ENCODE measurements at regions not wholly inside any gene's neighbourhood (a gene's known extent, or its start where the extent isn't known, plus 50 kb on each side); places are given as distances from the start of the nearest gene placed in this dataset.

DNA sequence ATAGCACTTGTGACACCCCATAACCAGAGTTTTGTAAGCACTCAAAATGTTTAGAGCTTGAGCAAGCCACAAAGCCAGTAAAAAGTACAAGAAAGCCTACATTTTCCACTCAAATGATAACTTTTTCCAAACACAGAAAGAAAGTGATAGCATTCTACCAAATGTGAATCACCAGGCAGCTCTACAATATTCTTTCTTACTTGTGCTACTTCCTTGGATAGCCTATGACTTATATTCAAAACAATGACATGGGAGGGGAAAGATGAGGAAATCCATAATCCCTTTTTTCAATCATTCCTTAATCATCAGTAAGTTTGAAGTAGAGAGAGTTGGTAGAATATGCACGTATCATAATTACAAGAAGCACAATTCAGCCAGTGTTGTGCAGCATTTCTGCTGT, 650.8 kb upstream of the PCDH9 start:
- no peak for DNase-seq

DNA sequence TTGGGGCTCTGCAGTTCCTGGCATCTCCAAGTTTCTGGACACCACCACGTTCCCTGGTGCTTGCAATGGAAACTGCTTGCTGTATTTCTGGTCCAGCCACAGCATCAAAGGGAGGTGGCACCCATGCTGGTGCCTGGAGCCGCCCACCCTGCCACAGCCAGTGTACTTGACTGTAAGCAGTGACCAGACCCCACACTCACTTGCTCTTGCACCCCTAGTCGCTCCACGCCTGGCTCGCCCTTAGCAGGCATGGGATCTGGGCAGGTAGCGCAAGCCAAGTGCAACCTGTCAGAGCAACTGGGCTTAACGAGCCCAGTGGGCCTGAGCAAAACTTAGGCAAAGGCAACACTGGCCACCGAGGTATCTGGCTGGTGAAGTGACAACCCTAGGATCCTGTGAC, 648.2 kb upstream of the PCDH9 start:
- 85 to 87% methylated on average over 8 of the region's 8 CpGs for WGBS, 2 donors

More for the DNA sequence above, 650.8 kb upstream of the PCDH9 start:
- H3K4me1 ChIP-seq (ENCODE audit: control insufficient read depth in 1 of 2, insufficient read depth in 2 of 2, low read length in 2 of 2): no peaks in the 10 kb centered on the region
- WGBS, 2 donors: 77 to 83% methylated on average over 1 of the region's 1 CpG
- no peaks in the 10 kb centered on the region for H3K36me3 ChIP-seq (ENCODE audit: control insufficient read depth in 1 of 2, insufficient read depth in 2 of 2, low read length in 1 of 2)
- H3K27me3 ChIP-seq (ENCODE audit: control insufficient read depth in 1 of 2, insufficient read depth in 2 of 2, low read length in 1 of 2): no peaks in the 10 kb centered on the region
- H3K27ac ChIP-seq (ENCODE audit: low read depth in 1 of 2, low read length in 2 of 2): no peak overlapping the region
- intact Hi-C loops (cut with DNase I): no loop called here
- no peaks in the 10 kb centered on the region for H3K9me3 ChIP-seq (ENCODE audit: control insufficient read depth, low read length)
- no peak overlapping the region for H3K4me3 ChIP-seq (ENCODE audit: low read length in 2 of 2)
- ATAC-seq (ENCODE audit: low FRiP score): no peak

DNA sequence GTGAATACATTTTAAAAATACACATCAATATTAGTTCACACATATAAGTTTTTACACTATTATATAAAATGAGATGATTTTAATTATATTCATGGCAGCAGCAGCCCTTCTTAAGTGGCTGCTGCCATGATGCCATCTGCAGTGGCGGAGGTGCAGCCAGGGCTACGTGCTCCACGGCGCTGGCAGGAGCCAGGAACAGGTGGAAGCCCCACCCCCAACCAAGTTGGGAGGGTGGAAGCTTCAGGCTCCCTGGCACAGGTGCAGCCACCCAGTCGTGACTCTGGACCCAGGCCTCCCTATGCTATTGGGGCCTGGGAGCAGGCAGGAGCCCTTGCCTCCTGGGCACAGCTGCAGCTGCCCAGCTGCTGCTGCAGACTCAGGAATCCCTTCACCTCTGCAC, 646.9 kb upstream of the PCDH9 start:
- Histone ChIP-seq H3K27me3 (ENCODE audit: control insufficient read depth in 1 of 2, insufficient read depth in 2 of 2, low read length in 1 of 2) (no peaks in the 10 kb centered on the region), H3K27ac (ENCODE audit: low read depth in 1 of 2, low read length in 2 of 2) (no peak overlapping the region), H3K4me1 (ENCODE audit: control insufficient read depth in 1 of 2, insufficient read depth in 2 of 2, low read length in 2 of 2) (no peaks in the 10 kb centered on the region), H3K36me3 (ENCODE audit: control insufficient read depth in 1 of 2, insufficient read depth in 2 of 2, low read length in 1 of 2) (no peaks in the 10 kb centered on the region), H3K9me3 (ENCODE audit: control insufficient read depth, low read length) (peaks cover 2% of the 10 kb centered on the region), H3K4me3 (ENCODE audit: low read length in 2 of 2) (no peak overlapping the region)
- WGBS, 2 donors: 86 to 89% methylated on average over 5 of the region's 5 CpGs
- intact Hi-C loops (cut with DNase I): no loop called here
- no peak for ATAC-seq (ENCODE audit: low FRiP score)
- DNase-seq: no peak

More for the DNA sequence above, 648.2 kb upstream of the PCDH9 start:
- Histone ChIP-seq H3K4me3 (ENCODE audit: low read length in 2 of 2) (no peak overlapping the region), H3K4me1 (ENCODE audit: control insufficient read depth in 1 of 2, insufficient read depth in 2 of 2, low read length in 2 of 2) (no peaks in the 10 kb centered on the region), H3K27me3 (ENCODE audit: control insufficient read depth in 1 of 2, insufficient read depth in 2 of 2, low read length in 1 of 2) (no peaks in the 10 kb centered on the region), H3K36me3 (ENCODE audit: control insufficient read depth in 1 of 2, insufficient read depth in 2 of 2, low read length in 1 of 2) (no peaks in the 10 kb centered on the region), H3K9me3 (ENCODE audit: control insufficient read depth, low read length) (peaks cover 2% of the 10 kb centered on the region), H3K27ac (ENCODE audit: low read depth in 1 of 2, low read length in 2 of 2) (no peak overlapping the region)
- intact Hi-C loops (cut with DNase I): no loop called here
- DNase-seq: no peak
- ATAC-seq (ENCODE audit: low FRiP score): no peak

DNA sequence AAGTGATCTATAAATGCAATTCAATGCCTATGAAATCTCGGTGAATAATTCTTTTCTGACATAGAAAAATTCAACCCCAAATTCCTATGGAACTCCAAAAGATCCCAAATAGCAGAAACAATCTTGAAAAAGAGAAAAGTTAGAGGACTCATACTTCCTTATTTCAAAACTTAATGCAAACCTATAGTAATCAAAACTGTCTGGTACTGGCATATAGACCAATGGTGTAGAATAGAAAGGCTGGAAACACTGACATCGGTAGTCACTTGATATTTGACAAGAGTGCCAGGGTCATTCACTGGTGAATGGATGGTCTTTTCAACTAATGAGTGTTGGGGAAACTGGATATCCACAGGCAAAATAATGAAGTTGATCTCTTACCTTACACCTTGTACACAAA, 637.1 kb upstream of the PCDH9 start:
- 87 to 91% methylated on average over 2 of the region's 2 CpGs for WGBS, 2 donors
- H3K27me3 ChIP-seq (ENCODE audit: control insufficient read depth in 1 of 2, insufficient read depth in 2 of 2, low read length in 1 of 2): no peaks in the 10 kb centered on the region
- no peaks in the 10 kb centered on the region for H3K36me3 ChIP-seq (ENCODE audit: control insufficient read depth in 1 of 2, insufficient read depth in 2 of 2, low read length in 1 of 2)
- no peak overlapping the region for H3K4me3 ChIP-seq (ENCODE audit: low read length in 2 of 2)
- DNase-seq: no peak
- no peak overlapping the region for H3K27ac ChIP-seq (ENCODE audit: low read depth in 1 of 2, low read length in 2 of 2)
- ATAC-seq (ENCODE audit: low FRiP score): no peak
- intact Hi-C loops (cut with DNase I): no loop called here
- H3K4me1 ChIP-seq (ENCODE audit: control insufficient read depth in 1 of 2, insufficient read depth in 2 of 2, low read length in 2 of 2): no peaks in the 10 kb centered on the region
- H3K9me3 ChIP-seq (ENCODE audit: control insufficient read depth, low read length): no peaks in the 10 kb centered on the region

GRCh38 chr13:67860315-67860714, 630.2 kb upstream of the PCDH9 start:
- ATAC-seq (ENCODE audit: low FRiP score) (no peak), DNase-seq (no peak)
- Histone ChIP-seq H3K4me3 (ENCODE audit: low read length in 2 of 2) (no peak overlapping the region), H3K4me1 (ENCODE audit: control insufficient read depth in 1 of 2, insufficient read depth in 2 of 2, low read length in 2 of 2) (no peaks in the 10 kb centered on the region), H3K36me3 (ENCODE audit: control insufficient read depth in 1 of 2, insufficient read depth in 2 of 2, low read length in 1 of 2) (no peaks in the 10 kb centered on the region), H3K9me3 (ENCODE audit: control insufficient read depth, low read length) (no peaks in the 10 kb centered on the region), H3K27ac (ENCODE audit: low read depth in 1 of 2, low read length in 2 of 2) (no peak overlapping the region), H3K27me3 (ENCODE audit: control insufficient read depth in 1 of 2, insufficient read depth in 2 of 2, low read length in 1 of 2) (no peaks in the 10 kb centered on the region)
- 50 to 52% methylated on average over 3 of the region's 3 CpGs for WGBS, 2 donors
- intact Hi-C loops (cut with DNase I): no loop called here

GRCh38 chr13:67859904-67860303, 629.8 kb upstream of the PCDH9 start:
- Histone ChIP-seq H3K4me1 (ENCODE audit: control insufficient read depth in 1 of 2, insufficient read depth in 2 of 2, low read length in 2 of 2) (no peaks in the 10 kb centered on the region), H3K4me3 (ENCODE audit: low read length in 2 of 2) (no peak overlapping the region), H3K9me3 (ENCODE audit: control insufficient read depth, low read length) (no peaks in the 10 kb centered on the region), H3K27ac (ENCODE audit: low read depth in 1 of 2, low read length in 2 of 2) (no peak overlapping the region), H3K36me3 (ENCODE audit: control insufficient read depth in 1 of 2, insufficient read depth in 2 of 2, low read length in 1 of 2) (no peaks in the 10 kb centered on the region), H3K27me3 (ENCODE audit: control insufficient read depth in 1 of 2, insufficient read depth in 2 of 2, low read length in 1 of 2) (no peaks in the 10 kb centered on the region)
- ATAC-seq (ENCODE audit: low FRiP score): no peak
- intact Hi-C loops (cut with DNase I): no loop called here
- DNase-seq: no peak
- WGBS, 2 donors: 76 to 85% methylated on average over 3 of the region's 3 CpGs

DNA sequence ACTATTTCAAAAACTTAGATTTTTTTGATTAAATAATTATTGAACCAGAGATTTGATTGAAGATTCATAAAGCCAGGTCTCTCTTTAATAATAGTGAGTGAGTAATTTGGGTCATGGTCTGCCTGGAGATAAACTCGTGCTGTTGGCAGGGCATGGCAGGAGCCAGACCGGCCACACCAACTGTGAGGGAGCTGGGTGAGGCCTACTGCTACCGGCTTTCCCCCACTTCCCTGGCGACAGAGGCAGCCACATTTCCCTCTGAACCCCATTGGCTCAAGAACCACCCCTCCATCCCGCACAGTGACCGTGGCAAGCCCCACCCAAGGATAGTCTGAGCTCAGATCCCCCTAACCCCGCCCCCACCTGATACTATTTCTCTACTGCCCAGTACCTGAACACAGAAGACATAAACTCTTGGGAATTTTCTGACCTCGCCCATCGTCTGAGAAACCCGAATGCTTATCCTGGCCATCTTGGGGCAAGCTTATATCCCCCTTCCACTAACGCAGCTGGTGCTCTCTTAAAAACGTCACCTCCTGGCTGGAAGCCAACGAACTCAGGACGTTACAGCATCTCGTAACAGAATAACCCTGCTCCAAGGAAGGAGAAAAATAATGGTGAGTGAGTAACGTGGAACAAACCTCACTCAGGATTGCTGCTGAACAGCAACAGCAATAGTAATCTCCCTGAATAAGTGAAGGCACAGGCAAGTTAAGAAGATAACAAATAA, 627.6 kb upstream of the PCDH9 start:
- intact Hi-C loops (cut with DNase I): no loop called here
- no peak overlapping the region for H3K4me3 ChIP-seq (ENCODE audit: low read length in 2 of 2)
- DNase-seq (no peak), ATAC-seq (ENCODE audit: low FRiP score) (no peak)
- no peaks in the 10 kb centered on the region for H3K36me3 ChIP-seq (ENCODE audit: control insufficient read depth in 1 of 2, insufficient read depth in 2 of 2, low read length in 1 of 2)
- no peaks in the 10 kb centered on the region for H3K9me3 ChIP-seq (ENCODE audit: control insufficient read depth, low read length)
- H3K27ac ChIP-seq (ENCODE audit: low read depth in 1 of 2, low read length in 2 of 2): no peak overlapping the region
- WGBS, 2 donors: 62 to 63% methylated on average over 16 of the region's 16 CpGs
- H3K4me1 ChIP-seq (ENCODE audit: control insufficient read depth in 1 of 2, insufficient read depth in 2 of 2, low read length in 2 of 2): no peaks in the 10 kb centered on the region
- H3K27me3 ChIP-seq (ENCODE audit: control insufficient read depth in 1 of 2, insufficient read depth in 2 of 2, low read length in 1 of 2): no peaks in the 10 kb centered on the region

GRCh38 chr13:67856955-67857354, 626.8 kb upstream of the PCDH9 start:
- intact Hi-C loops (cut with DNase I): no loop called here
- no peak overlapping the region for H3K27ac ChIP-seq (ENCODE audit: low read depth in 1 of 2, low read length in 2 of 2)
- no peaks in the 10 kb centered on the region for H3K9me3 ChIP-seq (ENCODE audit: control insufficient read depth, low read length)
- no peaks in the 10 kb centered on the region for H3K27me3 ChIP-seq (ENCODE audit: control insufficient read depth in 1 of 2, insufficient read depth in 2 of 2, low read length in 1 of 2)
- H3K36me3 ChIP-seq (ENCODE audit: control insufficient read depth in 1 of 2, insufficient read depth in 2 of 2, low read length in 1 of 2): no peaks in the 10 kb centered on the region
- no peak for DNase-seq
- ATAC-seq (ENCODE audit: low FRiP score): no peak
- H3K4me3 ChIP-seq (ENCODE audit: low read length in 2 of 2): no peak overlapping the region
- no peaks in the 10 kb centered on the region for H3K4me1 ChIP-seq (ENCODE audit: control insufficient read depth in 1 of 2, insufficient read depth in 2 of 2, low read length in 2 of 2)

- intact Hi-C loops (cut with DNase I): no loop called here
- no peak for ATAC-seq (ENCODE audit: low FRiP score)
- no peaks in the 10 kb centered on the region for H3K9me3 ChIP-seq (ENCODE audit: control insufficient read depth, low read length)
- H3K4me3 ChIP-seq (ENCODE audit: low read length in 2 of 2): no peak overlapping the region
- 0 to 1% methylated on average over 4 of the region's 4 CpGs for WGBS, 2 donors
- H3K27me3 ChIP-seq (ENCODE audit: control insufficient read depth in 1 of 2, insufficient read depth in 2 of 2, low read length in 1 of 2): no peaks in the 10 kb centered on the region
- H3K4me1 ChIP-seq (ENCODE audit: control insufficient read depth in 1 of 2, insufficient read depth in 2 of 2, low read length in 2 of 2): no peaks in the 10 kb centered on the region
- H3K36me3 ChIP-seq (ENCODE audit: control insufficient read depth in 1 of 2, insufficient read depth in 2 of 2, low read length in 1 of 2): no peaks in the 10 kb centered on the region
- no peak for DNase-seq
- H3K27ac ChIP-seq (ENCODE audit: low read depth in 1 of 2, low read length in 2 of 2): no peak overlapping the region
Observed at GRCh38 chr13:67855741-67856238, 625.7 kb upstream of the PCDH9 start.

Measured in aorta (tissue), 5 donors.